GM13977 (cell line): ENCODE measurements at regions not wholly inside any gene's neighbourhood (a gene's known extent, or its start where the extent isn't known, plus 50 kb on each side); places are given as distances from the start of the nearest gene placed in this dataset.

Experiments used
- DNase-seq: peaks from one replicate; pipeline ENCODE4 v3.0.0; 2012; ENCODE audit warnings: low spot score
- in situ Hi-C: fragments of 300-500 bp; cut with MboI; formaldehyde crosslinking; loops from one replicate; pipeline ENCODE4 v1.12.0; 2022; ENCODE audit warnings: low sequenced_read_pairs, low pct_unique_long_range_greater_than_20kb, mixed read lengths, inconsistent platforms; ENCODE audit not compliant: unreplicated experiment
- TF ChIP-seq, protein P1 (sequence below): IDR thresholded peaks from 2 replicates; pipeline ENCODE4 v1.5.1; 2012; ENCODE audit warnings: mild to moderate bottlenecking, control low read depth; ENCODE audit not compliant: insufficient read depth; ENCODE audit errors: extremely low read depth, missing control alignments

DNA sequence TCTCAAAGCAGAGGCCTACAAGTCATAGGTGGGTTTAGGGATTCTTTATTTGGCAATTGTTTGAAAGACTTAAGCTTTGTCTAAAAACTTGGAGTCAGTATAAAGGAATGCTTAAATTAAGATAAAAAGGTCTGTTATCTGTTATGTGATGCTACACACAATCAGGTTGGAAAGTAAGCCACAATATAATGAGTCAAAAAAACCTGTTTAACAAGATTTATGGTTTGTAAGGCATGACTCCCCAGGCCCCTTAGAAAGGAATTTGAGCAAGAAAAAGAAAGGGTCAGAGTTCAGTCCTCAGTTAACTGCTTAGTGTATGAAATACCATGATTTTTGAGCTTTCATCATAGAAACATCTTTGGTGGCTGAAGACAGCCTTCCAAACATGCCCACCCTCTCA is 66.8 kb upstream of the HMGN3 start:
- TF ChIP-seq, protein P1, sequence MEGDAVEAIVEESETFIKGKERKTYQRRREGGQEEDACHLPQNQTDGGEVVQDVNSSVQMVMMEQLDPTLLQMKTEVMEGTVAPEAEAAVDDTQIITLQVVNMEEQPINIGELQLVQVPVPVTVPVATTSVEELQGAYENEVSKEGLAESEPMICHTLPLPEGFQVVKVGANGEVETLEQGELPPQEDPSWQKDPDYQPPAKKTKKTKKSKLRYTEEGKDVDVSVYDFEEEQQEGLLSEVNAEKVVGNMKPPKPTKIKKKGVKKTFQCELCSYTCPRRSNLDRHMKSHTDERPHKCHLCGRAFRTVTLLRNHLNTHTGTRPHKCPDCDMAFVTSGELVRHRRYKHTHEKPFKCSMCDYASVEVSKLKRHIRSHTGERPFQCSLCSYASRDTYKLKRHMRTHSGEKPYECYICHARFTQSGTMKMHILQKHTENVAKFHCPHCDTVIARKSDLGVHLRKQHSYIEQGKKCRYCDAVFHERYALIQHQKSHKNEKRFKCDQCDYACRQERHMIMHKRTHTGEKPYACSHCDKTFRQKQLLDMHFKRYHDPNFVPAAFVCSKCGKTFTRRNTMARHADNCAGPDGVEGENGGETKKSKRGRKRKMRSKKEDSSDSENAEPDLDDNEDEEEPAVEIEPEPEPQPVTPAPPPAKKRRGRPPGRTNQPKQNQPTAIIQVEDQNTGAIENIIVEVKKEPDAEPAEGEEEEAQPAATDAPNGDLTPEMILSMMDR, result no peak
- DNase-seq, result no peak
- in situ Hi-C loops, result no loop called here

DNA sequence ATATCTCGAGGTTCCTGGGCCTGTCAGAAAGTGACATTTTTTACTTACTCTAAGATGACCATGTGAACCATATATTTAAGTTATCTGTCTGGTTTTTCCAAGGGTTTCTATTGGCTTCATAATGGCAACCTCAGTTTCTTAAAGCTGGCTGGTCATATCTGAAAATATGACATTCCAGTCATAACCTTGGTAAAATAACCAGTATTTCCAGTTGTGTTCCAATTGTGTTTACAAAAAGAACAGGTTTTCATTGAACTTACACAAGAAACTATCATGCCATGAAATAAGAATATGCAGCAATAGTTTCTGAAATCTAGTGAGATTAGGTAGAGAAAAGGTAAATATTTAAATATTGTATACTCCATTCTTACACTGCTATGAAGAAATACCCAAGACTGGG is 61.7 kb upstream of the HMGN3 start:
- TF ChIP-seq, protein P1, result no peak
- DNase-seq, result no peak

More for the DNA sequence above, 61.7 kb upstream of the HMGN3 start:
- in situ Hi-C loops, result no loop called here
